Skeletal muscle cell (primary cell): ENCODE measurements at regions not wholly inside any gene's neighbourhood (a gene's known extent, or its start where the extent isn't known, plus 50 kb on each side); places are given as distances from the start of the nearest gene placed in this dataset.

Experiments used
- DNase-seq: peaks from one replicate; pipeline ENCODE4 v3.0.0-alpha.2; 2010; ENCODE audit warnings: low read depth
- H3K4me3 ChIP-seq: 2 replicates; pipeline ENCODE4 v1.5.1; 2011; ENCODE audit warnings: low read depth, mild to moderate bottlenecking, control low read depth, low read length, moderate library complexity

DNA sequence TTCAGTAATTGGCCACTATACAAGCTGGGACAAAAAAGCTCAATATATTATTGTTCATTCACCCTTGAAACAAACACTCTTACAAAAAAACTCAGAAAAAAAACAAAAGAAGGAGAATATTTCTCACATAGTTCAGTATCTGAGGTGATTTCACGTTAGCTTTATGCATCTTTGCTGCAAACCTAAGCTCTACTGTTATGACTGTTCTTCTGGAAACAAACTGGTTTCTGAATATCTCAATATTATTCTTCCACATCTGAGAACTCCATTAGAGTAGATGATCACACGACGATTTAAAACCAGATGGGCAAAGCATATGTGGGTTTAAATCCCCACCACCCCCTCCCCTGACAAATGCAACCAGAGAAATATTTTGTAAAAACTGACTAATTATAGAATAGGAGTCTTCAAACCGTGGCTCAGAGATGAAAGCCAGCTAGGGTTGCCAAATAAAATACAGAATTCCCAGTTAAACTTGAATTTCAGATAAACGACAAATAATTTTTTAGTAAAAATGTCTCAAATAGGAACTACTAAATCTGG, 182.0 kb upstream of the FAM241A start:
- H3K4me3 ChIP-seq, result no peak overlapping the region
- no peak for DNase-seq

DNA sequence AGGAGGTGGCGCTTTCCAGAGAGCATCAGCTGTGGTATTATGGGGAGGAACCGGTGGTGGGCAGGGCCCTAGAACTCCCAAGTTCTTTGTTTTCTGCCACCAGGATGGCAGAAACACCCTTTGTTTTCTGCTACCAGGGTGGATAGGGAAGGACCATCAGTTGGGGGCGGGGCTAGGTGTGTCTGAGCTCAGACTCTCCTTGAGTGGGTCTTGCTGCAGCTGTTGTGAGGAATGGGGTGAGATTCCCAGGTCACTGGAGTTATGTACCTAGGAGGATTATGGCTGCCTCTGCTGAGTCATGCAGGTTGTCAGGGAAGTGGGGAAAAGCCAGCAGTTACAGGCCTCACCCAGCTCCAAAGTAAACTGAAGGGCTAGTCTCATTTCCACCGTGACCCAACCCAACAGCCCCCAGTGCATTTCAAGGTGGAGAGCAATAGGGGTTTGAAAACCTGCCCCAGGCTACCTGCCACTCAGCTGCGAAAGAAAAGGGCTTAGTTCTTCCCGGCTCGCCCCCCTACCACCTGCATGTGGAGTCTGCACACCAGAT, 167.8 kb upstream of the FAM241A start:
- H3K4me3 ChIP-seq, result no peak overlapping the region
- no peak for DNase-seq

DNA sequence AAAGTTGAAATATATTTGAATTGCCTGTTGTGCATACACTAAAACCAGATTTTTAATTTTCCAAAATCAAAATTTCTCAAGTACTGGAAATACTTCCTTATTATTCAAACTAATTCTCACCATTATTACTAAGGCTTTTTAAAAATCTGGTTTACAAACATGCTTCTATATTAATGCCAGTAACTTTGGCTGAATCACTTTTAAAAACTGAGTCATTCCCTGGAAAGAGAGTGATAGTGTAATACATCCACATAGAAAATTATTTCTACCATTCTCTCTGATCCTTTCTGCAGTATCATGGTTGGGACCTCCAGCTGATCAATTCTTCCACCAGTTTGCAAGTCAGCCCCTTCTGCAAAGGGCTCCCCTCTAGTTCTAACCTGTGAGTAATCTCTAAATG, 165.3 kb upstream of the FAM241A start:
- no peak for DNase-seq
- H3K4me3 ChIP-seq, result no peak overlapping the region

DNA sequence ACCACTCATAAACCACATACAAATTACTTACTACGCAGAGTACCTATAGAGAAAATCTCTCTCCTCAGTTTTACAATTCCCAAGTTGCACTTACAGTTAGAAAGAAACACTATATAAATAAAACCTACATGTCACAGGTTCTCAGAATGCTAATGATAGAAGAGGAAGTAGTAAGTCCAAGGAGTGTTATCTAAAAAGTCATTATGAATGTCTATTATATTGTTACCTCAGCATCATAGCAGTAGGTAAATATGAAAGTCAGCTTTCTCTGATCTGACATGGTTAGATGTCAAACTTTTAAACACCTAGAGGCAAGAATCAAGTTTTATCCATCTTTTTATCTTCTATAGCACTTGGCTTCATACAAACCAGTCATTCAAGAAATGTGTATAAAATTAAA, 163.2 kb upstream of the FAM241A start:
- H3K4me3 ChIP-seq, result no peak overlapping the region
- DNase-seq, result no peak

DNA sequence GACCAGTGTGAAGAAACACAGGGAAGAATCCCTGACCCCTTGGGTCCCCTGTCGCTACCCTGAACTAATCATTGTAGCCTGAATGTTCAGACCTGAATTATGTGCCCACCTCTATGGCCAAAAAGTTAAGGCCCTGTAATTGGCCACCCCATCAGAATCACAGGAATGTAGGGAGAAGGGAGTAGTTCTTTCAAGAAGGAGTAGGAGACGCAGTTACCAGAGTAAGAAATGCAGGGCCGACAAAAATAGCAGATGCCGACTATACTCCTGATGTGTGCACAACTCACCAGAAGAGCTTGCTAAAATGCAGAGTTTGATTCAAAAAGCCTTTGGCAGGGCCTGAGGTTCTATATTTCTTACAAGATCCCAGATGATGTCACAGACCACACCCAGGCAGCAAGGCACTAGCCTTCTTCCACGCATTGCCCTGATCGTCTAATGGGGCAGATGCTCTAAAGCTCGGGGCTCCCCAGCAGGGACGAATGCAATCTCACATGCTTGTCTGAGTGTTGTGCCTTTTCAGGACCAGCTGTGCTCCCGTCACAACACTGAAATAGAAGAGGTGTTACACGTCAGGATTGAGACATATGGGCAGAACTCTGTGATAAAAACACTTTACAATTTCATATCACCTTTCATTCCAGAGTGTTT, 161.0 kb upstream of the FAM241A start:
- DNase-seq, result no peak
- no peak overlapping the region for H3K4me3 ChIP-seq

DNA sequence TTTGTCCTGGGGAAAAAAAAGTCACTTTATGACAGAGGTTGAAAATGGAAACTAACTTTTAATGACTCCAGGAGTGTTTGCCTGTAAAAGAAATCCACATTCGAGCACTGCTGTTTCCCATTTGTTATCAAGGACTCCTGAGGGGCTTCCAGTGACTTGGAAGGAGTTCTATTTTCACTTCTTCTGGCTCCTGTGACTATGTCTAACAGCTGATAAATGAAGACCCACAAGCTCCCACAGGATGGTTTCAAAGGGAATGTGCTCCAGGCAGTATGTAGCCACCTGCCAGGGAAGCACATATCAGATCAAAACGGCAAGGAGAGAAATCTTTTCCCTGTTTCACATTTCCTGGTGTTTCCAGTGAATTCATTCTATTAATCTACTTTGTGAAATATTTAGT, 159.8 kb upstream of the FAM241A start:
- H3K4me3 ChIP-seq, result no peak overlapping the region
- no peak for DNase-seq

DNA sequence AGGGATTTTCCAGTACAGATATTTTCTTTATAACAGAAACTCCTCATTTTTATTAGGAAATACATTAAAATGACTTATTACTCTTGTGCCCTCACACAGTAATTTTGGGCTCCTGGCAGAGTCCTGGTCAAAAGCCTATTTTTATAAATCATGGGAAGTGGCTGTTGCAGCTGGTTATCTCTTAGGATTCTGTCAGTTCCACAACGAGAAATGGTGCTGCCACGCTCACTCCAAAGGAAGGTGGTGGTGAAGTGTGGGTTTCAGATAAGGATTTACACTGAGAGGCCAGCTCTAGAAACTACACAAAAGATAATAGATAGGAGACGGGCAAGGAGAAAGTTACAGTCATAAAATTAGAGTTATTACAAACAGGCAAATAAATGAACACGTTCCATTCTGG, 159.2 kb upstream of the FAM241A start:
- no peak overlapping the region for H3K4me3 ChIP-seq
- DNase-seq, result no peak

DNA sequence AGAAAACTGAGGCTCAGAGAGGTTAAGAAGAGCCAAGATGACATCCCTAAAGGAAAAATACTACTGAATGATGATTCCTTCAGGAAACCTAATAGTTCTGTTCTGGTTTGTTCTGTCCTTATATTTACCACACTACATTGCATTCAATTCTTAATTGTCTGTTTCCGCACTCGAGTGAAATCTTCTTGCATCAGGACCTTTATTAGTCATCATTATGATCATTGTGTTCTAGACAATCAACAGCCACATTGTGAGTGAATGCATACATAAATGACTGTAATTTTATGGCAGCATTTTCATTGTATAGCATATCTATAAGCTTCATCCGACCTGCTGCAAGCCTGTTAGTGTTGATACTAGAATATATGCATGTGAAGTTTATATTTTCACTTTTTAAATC, 156.7 kb upstream of the FAM241A start:
- no peak overlapping the region for H3K4me3 ChIP-seq
- DNase-seq, result no peak

DNA sequence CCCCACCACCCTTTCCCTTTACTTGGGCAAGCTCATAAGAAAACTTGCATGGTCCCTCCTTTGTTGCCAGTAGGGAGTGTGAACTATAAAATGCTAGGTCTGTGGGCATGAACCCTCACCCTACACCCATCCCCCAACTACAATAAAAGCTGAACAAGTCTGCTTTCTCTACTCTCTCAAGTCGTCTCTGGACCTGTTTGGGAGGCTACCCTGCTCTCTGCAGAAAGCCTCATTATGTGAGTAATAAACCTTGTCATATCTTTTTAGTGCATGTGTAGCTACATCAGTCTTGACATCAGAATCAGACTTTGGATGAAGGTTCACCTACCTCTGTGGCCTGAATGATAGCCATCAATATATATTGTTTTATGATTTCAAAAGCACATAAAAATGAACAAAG, 155.4 kb upstream of the FAM241A start:
- H3K4me3 ChIP-seq, result no peak overlapping the region
- DNase-seq, result no peak

DNA sequence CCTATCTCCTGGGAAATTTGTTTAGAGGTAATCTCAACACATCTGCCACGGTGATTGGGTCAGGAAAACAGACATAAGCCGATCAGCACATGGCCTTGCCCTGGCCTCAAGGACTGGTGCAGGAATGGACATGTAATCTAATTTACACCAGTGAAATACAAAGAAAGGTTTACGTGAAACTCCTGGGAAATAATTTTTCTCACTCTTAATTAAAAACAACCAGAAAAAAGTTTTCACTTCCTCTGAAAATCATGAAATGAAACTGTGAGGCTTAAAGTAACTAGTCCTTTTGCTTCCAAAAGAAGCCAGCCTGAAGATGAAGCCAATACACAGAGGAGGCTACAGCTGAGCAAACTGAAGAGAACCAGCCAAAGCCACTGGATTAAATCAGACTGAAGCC, 154.1 kb upstream of the FAM241A start:
- H3K4me3 ChIP-seq, result no peak overlapping the region
- DNase-seq, result no peak

DNA sequence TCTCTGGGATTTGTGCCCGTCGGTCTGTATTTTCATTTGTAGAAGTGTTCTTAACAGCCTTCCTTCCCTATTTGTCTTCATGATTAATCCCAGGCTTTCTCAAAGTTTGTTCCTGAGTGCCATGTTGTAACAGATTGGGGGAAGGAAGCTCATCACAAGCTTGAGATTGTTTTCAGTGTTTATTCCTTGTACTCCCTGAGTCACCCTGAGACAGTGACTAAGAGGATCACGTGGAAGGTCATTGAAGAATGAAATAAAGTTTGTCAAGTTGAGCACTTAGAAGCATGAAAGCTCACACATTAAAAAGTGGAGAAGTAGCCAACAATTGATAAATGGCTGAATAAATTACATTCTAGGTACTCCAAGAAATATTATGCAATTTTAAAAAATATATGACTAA, 153.5 kb upstream of the FAM241A start:
- no peak overlapping the region for H3K4me3 ChIP-seq
- peak; percentile 70 for DNase-seq

DNA sequence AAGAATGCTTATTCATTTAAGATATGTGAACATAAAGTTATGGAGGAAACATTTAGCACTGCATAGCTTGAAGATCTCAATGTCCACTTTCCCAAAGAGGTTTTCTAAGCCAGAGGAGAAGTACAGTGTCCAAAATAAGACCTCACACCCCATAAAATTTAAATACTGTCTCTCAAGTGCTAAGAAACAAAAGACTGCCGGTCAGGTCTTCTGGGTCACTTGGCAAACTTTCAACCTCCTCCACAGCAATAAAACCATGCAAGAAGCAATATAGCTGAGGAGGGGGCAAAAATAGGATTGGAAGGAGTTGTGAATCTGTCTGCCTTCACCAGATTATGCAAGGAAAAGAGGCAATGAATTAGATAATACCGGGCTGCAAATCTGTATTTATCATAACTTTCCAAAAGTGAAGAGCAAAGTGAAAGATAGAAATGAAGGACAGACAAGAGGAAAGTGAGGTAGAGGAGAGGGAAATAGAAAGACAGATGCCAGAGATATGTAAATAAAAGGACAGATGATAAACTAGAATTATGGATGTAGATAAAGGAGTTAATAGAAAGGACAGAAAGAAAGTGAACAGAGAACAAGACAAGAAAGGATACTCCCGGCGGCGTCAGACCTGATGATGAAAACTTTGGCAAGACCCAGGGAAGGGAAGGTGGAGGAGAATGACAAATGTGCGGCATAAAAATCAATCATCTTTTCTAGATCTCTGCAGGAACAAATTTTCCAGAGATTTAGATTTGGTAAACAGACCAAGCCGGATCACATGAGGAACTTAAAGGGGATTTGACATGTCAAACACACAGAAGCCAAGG, 152.7 kb upstream of the FAM241A start:
- DNase-seq, result no peak
- H3K4me3 ChIP-seq, result no peak overlapping the region

DNA sequence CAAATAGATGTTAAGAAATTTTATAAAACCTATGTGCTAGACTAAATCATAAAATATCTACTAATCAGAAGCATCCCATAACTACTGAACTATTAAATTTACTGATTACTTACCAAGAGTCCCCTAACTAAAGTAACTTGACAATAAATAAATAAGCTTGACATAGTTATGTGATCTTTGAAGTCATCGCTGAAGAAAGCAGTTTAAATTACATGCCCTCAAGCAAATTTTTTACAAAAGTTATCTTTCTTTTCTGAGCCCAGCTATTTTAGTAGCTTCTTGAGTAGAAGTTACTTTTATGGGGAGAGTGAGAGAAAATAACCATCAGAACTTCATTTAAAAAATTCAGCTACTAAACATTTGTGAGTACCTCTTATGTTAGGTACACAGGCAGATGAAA, 150.9 kb upstream of the FAM241A start:
- H3K4me3 ChIP-seq, result no peak overlapping the region
- no peak for DNase-seq

DNA sequence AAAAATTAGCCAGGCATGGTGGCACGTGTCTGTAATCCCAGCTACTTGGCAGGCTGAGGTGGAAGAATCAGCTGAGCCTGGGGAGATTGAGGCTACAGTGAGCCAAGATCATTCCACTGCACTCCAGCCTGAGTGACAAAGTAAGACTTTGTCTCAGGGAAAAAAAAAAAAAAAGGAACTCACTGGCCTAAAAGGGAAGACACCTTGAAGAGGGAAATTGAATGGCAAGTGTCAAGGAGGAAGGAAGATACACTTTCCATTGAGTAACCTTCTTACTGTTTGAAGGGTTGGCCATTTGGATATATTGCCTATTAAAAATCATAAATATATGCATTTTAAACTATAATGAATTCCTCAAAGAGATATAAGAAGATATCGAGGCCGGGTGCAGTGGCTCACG, 147.5 kb upstream of the FAM241A start:
- DNase-seq, result no peak
- no peak overlapping the region for H3K4me3 ChIP-seq

DNA sequence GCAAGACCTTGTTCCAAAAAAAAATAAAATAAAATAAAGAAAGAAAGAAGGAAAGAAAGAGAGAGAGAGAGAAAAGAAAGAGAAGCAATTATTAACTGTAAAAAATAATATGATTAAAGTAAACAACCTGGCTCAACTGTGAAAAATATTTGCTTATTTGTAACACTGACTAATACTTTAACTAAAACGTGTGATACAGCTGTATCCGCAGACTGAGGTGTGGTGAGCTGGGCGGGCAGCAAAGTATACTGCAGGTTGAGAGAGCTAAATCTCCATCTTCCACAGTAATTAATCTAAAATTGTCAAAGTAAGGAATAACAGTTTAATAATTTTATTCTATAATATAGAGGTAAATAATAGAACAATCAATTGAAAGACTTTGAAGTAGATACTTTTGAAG, 145.5 kb upstream of the FAM241A start:
- no peak for DNase-seq
- no peak overlapping the region for H3K4me3 ChIP-seq

DNA sequence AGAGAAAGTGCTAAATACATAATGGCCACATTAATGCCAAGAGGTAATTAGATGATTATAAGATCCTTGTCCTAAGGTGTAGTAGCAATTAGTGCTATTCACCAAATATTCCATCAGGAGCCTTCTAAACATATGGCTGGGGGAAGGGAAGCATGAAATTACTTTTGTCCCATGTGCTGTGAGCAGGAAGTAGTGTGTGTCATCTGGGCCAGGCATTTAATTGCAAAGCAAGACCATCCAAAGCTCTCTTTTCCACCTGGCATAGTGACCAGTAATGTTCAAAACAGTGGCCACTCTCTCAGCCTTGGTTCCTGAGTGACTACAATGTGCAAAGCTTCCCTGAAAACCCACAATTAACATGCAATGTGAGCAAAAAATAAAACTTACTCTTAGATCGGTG, 144.2 kb upstream of the FAM241A start:
- DNase-seq, result no peak
- H3K4me3 ChIP-seq, result no peak overlapping the region

DNA sequence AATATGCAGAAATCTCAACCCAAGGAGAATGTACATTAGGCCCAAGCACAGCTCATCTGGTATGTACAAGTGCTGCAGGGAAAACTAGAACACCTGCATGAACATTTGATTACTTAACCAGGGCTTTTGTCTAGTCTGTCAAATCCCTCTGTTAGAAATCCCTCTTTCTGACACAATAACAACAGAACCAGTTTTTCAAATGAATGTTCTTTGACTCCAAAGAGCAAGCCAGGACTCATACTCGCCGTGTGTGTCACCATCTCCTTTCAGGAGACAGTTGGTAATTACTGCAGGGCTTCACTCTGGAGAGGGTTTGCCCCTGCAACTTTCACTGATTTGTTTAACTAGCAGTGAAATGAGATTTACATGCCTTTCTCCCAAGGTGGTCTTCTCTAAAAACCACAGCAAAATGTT, 143.0 kb upstream of the FAM241A start:
- H3K4me3 ChIP-seq, result no peak overlapping the region
- no peak for DNase-seq

DNA sequence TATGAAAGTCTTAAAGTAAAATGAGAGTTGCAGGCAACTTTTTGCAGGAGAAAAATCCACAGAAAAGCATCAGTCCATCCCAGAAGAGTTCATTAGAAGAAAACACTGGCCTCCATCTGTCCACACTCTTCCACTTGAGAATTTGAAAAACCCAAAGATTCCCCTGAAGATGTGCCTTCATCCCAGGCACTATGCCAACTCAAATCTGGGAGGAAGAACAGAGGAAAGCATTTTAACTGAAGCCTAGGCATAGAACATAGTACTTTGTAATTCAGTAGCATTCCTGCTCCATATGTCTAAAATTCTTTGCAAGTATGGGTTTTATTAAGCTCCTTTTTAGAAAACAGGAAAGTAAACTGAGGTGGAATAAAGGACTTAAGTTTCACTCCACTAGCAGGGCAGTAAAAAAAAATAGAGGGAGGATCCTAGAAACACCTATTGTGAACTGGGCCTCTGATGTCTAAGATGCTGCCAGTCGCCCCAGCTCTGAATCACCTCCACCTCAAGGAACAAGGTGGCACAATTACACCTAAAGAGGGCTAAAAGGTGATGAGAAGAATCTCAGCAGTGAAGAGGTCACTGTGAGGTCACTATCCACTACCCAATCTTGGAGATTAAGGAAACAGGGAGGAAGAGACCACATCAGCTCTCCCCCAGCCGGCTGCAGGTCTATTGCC, 141.9 kb upstream of the FAM241A start:
- no peak for DNase-seq
- H3K4me3 ChIP-seq, result no peak overlapping the region

DNA sequence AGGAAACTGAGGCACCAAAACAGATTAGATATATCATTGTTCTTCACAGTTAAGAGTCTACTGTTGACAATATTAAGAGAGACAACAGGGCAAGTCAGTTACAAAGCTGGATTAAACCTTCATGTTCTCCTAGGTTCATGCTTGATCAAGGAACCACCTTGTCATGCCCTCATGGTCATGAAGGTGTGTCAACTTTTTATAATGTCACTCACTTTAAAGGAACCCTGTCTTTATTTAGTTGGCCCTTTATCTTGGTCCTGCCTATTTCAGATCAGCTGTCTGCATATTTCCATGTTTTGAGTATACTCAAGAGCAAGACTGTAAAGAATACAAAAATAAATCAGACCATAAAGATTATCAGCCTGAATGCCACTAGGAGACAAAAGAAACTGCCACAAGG, 140.2 kb upstream of the FAM241A start:
- no peak overlapping the region for H3K4me3 ChIP-seq
- DNase-seq, result no peak

DNA sequence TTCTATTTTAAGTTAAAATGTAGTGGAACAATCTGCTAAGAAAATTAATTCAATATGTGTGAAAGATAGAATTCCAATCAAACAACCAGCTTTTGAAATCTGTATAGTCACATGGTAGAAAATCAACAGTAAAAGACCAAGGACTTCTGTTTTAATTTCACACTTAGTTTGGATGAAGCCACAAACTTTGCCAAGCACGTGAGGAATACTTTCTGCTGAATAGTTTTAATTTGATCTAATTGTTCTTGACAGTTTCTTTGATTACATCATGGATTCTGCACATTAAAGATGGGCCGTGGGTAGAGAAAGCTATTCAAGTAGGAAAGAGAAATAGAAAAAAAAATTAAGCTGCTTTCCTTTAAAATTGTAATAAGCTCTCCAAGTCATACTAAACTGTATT, 137.9 kb upstream of the FAM241A start:
- no peak for DNase-seq

More for the DNA sequence above, 137.9 kb upstream of the FAM241A start:
- no peak overlapping the region for H3K4me3 ChIP-seq
